Kasumi-1 (cell line): ENCODE measurements at regions not wholly inside any gene's neighbourhood (a gene's known extent, or its start where the extent isn't known, plus 50 kb on each side); places are given as distances from the start of the nearest gene placed in this dataset.
A peak's percentile ranks its signal among the peaks of the same experiment; 100 is the strongest.

ENCODE experiments used
- DNase-seq, 2 experiments: peaks; one replicate each; lab custom pipeline; 2025; lab: John Stamatoyannopoulos, UW

- no peak for DNase-seq
Observed at GRCh38 chr3:117463276-117464115, 753.9 kb downstream of the TUSC7 start.

GRCh38 chr3:117471831-117472230, 762.3 kb downstream of the TUSC7 start:
- no peak for DNase-seq

- no peak for DNase-seq
Observed at GRCh38 chr3:117473981-117474538, 764.5 kb downstream of the TUSC7 start.

GRCh38 chr3:117476572-117476971, 767.0 kb downstream of the TUSC7 start:
- DNase-seq = no peak

GRCh38 chr3:117477214-117477755, 767.7 kb downstream of the TUSC7 start:
- no peak for DNase-seq

GRCh38 chr3:117479095-117479494, 769.5 kb downstream of the TUSC7 start:
- no peak for DNase-seq

- DNase-seq = no peak
Observed at GRCh38 chr3:117480525-117480924, 770.9 kb downstream of the TUSC7 start.

GRCh38 chr3:117480972-117481371, 771.4 kb downstream of the TUSC7 start:
- DNase-seq = no peak

- peak; percentile 3 to 5 for DNase-seq
Observed at GRCh38 chr3:117483839-117484238, 774.3 kb downstream of the TUSC7 start.

GRCh38 chr3:117485841-117486240, 776.3 kb downstream of the TUSC7 start:
- no peak for DNase-seq

GRCh38 chr3:117486719-117487716, 777.4 kb downstream of the TUSC7 start:
- DNase-seq = no peak

GRCh38 chr3:117488983-117489382, 779.4 kb downstream of the TUSC7 start:
- DNase-seq = no peak

- DNase-seq = no peak
Observed at GRCh38 chr3:117489663-117490079, 780.1 kb downstream of the TUSC7 start.

- DNase-seq = no peak
Observed at GRCh38 chr3:117490716-117491115, 781.1 kb downstream of the TUSC7 start.

- DNase-seq = no peak
Observed at GRCh38 chr3:117495620-117496019, 786.0 kb downstream of the TUSC7 start.

- no peak for DNase-seq
Observed at GRCh38 chr3:117499189-117499870, 789.8 kb downstream of the TUSC7 start.

GRCh38 chr3:117507958-117508357, 798.4 kb downstream of the TUSC7 start:
- no peak for DNase-seq

GRCh38 chr3:117509858-117510257, 800.3 kb downstream of the TUSC7 start:
- DNase-seq = no peak

- DNase-seq = no peak
Observed at GRCh38 chr3:117510396-117510795, 800.8 kb downstream of the TUSC7 start.

- DNase-seq = no peak
Observed at GRCh38 chr3:117512975-117513374, 803.4 kb downstream of the TUSC7 start.

- no peak for DNase-seq
Observed at GRCh38 chr3:117515309-117515708, 805.7 kb downstream of the TUSC7 start.

- DNase-seq = no peak
Observed at GRCh38 chr3:117518364-117518763, 808.8 kb downstream of the TUSC7 start.
